Stimulated activated CD4-positive, alpha-beta T cell treated with anti-CD3 and anti-CD28 coated beads, TNF-alpha, amount 100 ng/mL, for 24 hours (primary cell): ENCODE measurements at regions not wholly inside any gene's neighbourhood (a gene's known extent, or its start where the extent isn't known, plus 50 kb on each side); places are given as distances from the start of the nearest gene placed in this dataset.
"Not testable (repeated sequence)": the region's sequence is repeated elsewhere in the genome, so short reads cannot be mapped to it uniquely, and the experiment has no call there.

Experiments used
- DNase-seq, 3 experiments: peaks; one replicate each; pipeline ENCODE4 v3.0.0-alpha.2; 2020; ENCODE audit warnings: low read depth in 3 of 3

DNA sequence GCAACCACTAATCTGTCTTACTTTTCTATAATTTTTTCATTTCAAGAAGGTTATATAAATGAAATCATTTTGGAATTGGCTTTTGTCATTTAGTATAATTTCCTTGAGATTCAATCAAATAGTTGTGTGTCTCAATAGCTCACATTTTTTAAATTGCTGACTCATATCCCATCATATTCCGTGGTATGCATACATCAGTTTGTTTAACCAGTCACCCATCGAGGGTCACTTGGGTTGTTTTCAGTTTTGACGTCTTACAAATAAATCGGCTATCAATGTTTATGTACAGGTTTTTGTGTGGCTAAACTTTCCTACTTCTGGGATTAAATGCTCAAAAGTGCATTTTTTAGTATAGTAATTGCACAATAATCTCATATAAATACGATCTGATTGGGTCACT, 185.5 kb downstream of the TAF11L14 start:
- DNase-seq, result no peak

DNA sequence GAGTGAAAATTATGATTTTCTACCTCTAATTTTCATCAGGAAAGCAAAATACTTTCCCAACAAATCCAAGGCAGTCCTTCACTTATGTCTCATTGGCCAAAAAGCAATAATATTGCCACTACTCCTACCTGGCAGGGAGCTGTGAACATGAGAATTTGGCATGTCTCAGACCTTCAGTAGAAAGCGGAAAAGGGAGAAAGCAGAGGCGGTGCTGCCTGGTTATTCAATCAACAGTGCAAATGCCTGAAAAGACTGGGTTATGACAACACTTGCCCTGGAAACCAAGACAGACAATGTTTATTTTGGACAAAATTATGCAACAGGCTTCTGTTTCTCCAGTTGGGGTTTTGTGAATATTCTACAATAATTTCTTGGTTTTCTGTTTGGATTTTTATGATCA, 194.4 kb downstream of the TAF11L14 start:
- no peak for DNase-seq

DNA sequence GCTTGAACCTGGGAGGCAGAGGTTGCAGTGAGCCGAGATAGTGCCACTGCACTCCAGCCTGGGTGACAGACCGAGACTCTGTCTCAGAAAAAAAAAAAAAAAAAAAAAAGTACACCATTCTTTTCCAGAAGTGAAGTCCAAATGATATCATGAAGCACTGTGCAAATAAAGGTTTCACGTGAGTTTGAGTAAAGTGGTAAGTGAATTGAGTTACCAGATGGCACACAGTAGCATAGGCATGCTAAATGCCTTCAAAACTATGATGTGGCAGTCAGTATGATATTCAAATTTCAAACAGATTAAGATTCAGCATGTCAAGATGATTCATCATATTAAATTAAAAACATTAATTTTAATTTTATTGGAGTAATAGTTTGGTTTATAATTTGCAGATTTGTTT, 195.2 kb downstream of the TAF11L14 start:
- DNase-seq, result no peak

DNA sequence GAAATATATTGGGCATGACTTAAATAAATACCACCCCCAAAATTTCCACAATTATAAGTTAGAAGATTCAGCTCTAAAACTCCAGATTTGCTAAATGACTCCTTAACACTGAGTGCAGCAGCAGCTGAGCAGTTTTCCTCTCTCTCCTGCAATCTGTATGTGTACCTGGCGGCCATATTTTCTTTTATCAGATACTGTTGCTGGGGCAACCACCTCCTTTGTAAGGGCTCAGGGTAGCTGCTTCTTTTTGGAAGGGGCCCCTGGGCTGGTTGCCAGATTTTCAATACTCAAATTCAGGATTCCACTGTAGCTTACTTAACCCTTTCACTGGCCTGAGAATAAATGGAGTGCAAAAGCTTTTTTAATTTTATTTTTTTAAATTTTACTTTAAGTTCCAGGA, 197.0 kb downstream of the TAF11L14 start:
- no peak for DNase-seq

DNA sequence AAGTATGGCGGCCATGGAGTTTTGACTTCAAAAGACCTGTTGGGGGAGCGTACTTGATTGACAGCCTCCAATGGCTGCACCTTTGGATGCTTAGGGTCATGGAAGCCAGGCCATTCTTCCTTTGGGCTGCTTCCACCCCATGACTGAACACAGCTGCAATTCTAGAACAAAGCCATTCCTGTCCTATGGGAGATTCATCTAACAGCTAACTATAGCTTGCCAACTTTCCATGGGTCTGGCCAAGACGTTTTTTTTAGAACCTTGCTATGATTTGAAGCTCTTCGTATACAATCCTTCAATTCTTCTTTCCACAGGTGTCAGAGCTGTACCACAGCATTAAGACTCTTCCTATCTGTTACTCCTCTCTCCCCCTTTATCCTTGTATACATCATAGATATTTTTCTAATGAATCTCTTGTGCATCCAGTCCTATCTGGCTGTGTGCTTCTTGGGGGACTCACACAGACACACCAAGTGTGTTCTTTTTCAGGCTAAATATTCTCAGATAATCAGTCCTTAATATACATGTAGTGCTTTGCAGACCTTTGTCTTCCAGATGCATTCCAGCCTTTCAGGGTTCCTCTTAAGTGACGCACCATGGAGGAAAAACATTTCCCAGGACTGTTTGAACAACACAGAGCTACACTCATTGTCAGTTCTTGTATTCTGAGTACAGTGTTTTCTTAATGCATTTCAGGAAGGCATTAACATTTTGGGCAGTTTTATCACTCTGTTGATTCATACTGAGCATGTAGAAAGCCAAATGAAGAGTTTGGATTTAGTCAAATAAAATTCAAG, 198.9 kb downstream of the TAF11L14 start:
- no peak for DNase-seq

DNA sequence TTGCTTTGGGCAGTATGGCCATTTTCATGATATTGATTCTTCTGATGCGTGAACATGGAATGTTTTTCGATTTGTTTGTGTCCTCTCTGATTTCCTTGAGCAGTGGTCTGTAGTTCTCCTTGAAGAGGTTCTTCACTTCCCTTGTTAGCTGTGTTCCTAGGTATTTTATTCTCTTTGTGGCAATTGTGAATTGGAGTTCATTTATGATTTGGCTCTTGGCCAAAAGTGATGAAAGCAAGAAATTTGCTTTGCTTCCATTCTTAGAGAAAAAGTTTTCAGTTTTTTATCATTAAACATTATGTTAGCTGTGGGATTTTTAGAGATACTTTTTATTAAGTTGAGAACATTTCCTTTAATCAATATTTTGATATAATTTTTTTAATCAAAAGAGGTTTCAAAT, 203.5 kb downstream of the TAF11L14 start:
- DNase-seq, result no peak

DNA sequence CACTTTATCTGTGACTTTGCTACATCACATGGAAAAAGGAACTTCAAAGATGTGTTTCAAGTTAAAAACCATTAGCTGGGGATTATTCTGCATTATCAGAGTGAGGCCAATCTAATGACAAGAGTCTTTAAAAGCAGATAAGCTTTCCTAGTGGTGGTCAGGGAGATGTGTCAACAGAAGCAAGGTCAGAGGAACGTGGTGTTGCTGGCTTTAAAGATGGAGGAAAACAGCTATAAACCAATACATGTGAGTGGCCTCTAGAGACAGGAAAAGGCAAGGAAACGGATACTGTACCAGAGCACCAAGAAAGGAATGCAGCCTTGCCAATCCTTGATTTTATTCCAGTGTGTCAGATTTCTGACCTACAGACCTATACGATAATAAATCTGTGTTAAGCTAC, 204.2 kb downstream of the TAF11L14 start:
- no peak for DNase-seq

DNA sequence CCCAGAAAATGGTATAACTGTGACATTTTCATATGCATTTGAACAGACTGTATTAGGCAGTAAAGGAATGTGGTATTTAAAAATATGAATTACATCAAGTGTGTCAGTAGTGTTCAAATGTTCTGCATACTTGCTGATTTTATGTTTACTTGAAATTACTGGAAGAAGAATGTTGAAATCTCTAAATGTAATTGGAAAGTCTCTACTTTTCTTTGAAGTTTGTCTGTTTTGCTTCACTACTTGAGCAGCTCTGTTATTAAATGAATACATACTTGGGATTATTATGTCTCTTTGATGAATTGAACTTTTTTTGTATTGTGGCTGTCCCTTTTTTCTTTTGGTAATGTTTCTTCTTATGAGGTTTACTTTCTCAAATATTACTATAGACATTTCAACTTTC, 205.6 kb downstream of the TAF11L14 start:
- no peak for DNase-seq

DNA sequence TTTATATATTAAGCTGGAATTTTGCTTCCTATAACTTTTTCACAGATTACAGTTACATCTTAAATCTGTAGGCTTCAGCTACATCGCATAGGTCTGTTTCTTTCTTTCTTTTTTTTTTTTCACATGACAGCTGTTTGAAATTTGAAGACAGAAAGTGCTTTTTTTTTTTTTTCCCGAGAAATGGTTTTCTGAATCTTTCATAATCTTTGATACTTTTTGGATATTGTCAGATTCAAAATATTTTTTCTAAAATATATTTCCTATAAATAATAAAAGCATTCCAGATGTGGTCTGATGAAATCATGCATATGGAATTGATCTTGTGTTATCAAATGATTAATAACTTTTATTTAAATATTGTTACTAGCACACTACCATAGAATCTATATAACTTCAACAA, 212.2 kb downstream of the TAF11L14 start:
- DNase-seq, result no peak

DNA sequence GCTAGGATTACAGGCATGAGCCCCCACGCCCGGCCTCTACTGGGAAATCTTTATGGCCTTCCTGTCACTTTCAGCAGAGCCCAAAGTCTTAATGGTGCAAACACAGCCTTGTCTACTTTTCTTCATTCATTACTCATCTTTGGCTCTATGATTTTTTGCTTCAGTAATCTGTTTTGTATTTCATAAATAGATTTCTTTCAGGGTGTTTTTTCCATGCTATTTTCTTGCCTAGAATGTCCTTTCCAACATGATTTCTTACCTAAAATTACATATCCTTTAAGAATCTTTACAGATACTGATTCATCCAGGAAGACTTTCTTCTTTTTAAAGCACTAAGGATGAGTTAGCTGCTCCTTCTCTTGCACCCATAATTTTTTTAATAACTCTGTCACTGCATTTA, 213.0 kb downstream of the TAF11L14 start:
- DNase-seq, result no peak

DNA sequence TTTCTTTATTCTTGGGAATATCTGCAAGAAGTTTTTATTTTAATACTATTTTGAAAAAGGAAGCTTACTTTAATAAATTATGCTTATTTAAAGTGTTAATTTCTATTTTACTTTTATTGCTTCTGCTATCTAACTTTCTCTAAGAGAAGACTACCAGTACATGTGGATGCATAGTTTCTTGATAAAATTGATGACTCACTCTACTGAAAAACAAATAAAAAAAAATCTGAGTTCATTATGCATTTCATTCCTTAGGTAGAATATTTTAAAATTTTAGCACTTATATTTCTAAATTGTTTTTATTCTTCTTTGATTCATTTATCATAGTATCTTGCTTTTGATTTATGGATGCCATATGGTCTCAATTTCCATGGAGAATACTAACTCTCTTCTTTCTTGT, 217.9 kb downstream of the TAF11L14 start:
- no peak for DNase-seq

DNA sequence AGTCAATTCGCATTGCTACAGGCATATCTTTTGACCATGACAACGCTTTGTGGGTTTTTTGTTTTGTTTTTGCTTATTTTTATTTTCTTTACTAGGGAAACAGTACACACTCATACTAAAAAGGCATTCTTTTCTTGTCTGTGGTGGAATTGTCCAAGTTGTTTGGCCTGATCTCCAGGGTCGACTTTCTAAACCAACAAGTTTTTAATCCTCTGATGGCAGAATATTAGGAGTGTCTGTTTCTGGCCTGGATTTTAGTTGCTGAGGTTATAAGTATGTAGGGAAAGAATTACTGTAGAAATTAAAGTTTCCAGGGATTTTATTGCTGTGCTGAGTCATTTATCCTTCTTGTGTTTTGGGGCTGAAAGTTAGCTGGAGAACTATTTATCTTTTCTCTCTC, 218.5 kb downstream of the TAF11L14 start:
- DNase-seq, result no peak

DNA sequence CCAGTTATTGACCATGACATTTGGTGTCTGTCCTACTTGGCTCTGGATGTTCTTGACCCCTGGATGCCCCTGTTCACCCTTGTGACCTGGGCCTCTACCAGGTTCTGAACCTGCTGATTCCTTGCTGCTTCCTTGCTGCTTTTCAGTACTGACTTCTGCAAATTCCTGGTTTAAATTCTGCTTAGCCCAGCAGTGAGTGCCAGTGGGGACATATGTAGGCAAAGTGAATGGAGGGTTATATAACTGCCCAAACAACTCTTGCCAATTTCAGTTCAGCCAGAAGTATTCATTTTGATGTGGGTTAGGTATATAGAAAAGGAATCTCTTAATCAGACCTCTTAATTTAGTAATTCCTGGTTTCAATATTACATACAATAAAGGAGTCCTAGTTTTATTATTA, 220.6 kb downstream of the TAF11L14 start:
- no peak for DNase-seq

DNA sequence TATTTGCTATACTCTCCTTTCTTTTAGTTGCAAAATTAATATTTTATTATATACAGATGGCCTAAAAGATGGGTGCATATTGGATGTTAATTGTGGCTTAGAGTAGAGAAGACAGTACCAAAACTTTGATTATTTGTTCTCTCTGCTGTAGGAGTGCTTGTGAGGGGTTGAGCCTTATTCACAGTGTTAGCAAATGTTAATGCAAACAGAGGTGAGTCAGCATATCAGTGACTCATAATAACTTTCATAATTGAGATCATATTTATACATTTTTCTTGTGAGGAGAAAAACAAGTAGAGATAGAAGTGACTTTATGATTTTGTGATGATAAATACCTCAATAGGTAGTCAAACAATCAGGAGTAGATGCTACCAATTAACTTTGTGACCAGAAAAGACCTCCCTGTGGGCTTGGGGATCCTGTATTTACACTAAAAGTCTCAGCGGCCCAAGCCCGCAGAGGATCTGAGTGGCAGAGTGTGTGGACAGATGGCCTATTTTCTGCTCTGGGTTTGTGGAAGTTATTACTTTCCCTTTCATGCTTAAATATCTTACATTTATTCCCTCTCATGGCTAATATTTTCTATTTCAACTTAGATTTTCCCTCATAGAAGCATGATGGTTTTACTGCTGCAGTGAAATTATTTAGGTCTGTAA, 226.5 kb downstream of the TAF11L14 start:
- DNase-seq, result no peak

DNA sequence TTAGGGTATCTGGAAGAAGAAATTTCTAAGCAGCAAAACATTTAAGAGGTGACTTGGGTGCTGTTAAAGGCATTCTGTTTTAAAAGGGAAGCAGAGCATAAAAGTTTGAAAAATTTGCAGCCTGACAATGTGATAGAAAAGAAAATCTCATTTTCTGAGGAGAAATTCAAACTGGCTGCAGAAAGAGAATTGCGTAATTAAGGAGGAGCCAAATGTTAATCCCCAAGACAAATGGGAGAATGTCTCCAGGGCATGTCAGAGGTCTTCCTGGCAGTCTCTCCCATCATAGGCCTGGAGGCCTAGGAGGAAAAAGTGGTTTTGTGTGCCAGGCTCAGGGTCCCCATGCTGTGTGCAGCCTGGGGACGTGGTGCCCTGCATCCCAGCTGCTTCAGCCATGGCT, 230.6 kb downstream of the TAF11L14 start:
- not testable (repeated sequence) for DNase-seq

DNA sequence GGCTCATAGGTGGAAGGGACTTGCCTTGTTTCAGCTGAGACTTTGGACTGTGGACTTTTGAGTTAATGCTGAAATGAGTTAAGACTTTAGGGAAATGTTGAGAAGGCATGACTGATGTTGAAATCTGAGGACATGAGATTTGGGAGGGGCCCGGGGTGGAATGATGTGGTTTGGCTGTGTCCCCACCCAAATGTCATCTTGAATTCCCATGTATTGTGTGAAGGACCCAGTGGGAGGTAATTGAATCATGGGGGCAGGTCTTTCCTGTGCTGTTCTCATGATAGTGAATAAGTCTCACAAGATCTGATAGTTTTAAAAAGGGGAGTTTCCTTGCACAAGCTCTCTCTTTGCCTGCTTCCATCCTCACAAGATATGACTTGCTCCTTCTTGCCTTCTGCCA, 231.7 kb downstream of the TAF11L14 start:
- DNase-seq, result not testable (repeated sequence)

DNA sequence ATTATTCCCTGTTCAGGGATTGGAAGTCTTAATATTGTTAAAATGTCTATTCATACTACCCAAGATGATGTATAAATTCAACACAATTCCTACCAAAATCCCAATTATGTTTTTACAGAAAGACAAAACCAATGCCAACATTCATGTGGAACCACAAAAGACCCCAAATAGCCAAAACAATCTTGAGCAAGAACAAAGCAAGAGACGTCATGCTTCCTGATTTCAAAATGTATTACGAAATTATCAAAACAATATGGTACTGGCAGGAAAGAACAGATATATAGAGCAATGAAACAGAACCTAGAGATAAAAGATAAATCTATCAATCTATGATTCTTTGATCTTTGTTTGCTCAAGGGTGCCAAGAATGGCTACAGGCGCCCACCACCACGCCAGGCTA, 237.9 kb downstream of the TAF11L14 start:
- DNase-seq, result no peak

DNA sequence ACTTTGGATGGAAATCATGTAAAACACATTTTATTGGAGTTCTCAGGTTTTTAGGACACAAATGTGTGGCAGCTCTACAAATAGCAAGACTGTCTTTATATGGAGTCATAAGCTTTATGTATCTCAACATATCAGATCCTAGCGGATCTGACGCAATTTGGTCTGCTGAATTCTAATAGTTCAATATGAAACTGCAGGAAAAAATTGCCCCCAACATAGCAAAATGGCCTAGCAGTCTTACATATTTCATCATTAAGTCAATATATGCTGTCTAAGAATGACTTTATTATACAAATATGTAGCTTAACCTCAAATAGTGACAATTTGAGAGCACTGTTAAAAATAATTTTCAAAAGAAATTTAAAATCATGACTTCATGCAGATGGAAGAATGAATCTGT, 244.3 kb downstream of the TAF11L14 start:
- DNase-seq, result no peak

DNA sequence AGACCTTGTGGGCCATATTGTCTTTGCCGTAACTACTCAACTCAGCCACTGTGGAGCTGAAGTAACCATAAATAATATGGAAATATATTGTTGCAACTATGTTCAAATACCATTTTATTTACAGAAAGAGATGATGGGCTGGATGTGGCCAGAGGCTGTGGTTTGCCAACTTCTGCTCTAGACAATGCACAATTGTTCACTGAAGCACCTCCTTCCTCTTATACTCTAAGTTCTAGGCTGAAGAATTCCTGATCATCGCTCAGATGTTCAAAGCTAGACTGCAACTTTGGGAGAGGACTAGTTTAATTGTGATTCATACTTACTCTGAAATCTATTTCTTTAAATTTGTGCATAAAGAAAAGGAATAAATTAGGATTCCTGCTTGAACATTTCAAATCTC, 245.0 kb downstream of the TAF11L14 start:
- DNase-seq, result no peak

DNA sequence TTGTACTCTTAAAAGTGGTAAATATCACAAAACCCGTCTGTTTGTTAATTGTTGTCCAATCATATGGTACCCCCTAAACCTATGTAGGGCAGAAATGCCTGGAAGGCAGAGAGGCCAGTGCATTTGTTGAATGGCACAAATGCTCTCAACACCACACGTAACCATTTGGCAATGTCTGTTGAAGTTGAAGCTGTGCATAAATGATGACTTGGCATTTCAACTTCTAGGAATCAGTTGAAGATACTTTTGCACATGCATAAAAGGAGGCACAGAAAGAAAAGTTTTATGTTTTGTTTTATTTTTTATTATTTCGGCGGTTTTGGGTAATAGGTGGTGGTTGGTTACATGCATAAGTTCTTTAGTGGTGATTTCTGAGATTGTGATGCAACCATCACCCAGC, 246.6 kb downstream of the TAF11L14 start:
- no peak for DNase-seq

DNA sequence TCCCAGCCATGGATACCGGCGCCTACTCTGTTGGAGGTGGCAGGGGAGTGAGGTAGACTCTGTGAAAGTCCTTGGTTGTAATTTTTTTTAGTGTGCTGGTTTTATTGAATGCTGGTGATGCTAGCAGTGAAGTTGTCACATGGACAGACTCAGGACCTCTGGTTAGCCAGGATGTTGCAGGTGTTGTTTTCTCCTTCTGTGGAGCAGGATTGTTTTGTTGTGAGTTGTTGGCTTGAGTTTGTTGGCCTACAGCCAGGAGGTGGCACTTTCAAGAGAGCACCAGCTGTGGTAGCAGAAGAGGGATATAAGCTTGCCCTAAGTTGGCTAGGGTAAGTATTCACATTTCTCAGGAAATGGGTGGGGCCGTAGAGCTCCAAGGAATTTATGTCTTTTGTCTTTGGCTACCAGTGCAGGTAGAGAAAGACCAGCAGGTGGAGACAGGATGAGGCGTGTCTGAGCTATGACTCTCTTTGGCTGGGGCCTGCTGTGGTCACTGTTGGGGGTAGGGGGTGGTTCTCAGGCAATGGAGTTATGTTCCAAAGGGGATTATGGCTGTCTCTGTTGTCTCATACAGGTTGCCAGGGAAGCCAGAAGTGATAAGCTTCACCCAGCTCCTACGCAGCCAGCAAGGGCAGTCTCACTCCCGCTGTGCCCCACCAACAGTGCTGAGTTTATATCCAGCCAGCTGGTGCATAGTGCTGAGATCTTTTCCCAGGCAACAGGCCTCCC, 248.7 kb downstream of the TAF11L14 start:
- no peak for DNase-seq

DNA sequence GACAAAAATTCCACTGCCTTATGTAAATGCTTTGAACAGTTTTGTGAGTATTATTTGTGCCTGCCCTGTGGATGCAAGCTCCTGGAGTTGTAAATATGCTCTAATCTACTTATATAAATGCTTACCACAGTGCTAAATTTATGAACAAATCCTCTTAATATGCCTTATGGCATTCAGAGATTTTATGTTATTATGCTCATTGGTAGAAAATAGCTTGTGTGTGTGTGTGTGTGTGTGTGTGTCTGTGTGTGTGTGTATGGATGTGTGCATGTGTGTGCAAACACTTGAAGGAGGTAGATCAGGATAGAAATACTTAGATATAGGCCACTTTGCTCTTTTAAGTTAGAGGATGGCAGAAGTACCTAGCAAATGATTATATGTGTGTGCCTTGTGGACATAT, 253.9 kb downstream of the TAF11L14 start:
- DNase-seq, result no peak

DNA sequence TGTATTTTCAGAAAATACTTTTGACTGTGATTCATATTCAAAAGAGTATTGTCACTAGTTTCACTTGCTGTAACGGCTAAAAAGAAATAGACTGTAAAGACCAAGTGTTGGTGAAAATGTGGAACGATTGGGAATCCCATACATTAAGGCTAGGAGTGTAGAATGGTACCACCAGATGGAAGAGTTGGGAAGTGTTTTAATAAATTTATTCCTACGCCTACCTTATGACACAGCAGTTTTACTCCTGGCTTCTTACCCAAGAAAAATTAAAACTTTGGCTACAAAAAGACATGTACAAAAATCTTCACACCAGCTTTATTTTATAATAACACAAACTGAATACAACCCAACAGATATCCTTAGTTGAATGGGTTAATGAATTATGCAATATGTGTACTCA, 256.2 kb downstream of the TAF11L14 start:
- no peak for DNase-seq
